Endodermal cell (in vitro differentiated cells): ENCODE measurements at regions not wholly inside any gene's neighbourhood (a gene's known extent, or its start where the extent isn't known, plus 50 kb on each side); places are given as distances from the start of the nearest gene placed in this dataset.

ENCODE experiments used
- DNase-seq: peaks from one replicate; pipeline ENCODE4 v3.0.0-alpha.2; 2017
- H3K27ac ChIP-seq: 2 replicates; pipeline ENCODE4 v1.5.1; 2013; ENCODE audit warnings: mild to moderate bottlenecking, low read depth, low read length, moderate library complexity
- H3K27me3 ChIP-seq: 2 replicates; pipeline ENCODE4 v1.6.1; 2013; ENCODE audit warnings: mild to moderate bottlenecking, low read length, moderate library complexity; ENCODE audit not compliant: insufficient read depth, control insufficient read depth, poor library complexity, severe bottlenecking
- H3K36me3 ChIP-seq: 2 replicates; pipeline ENCODE4 v1.7.0; 2013; ENCODE audit warnings: mild to moderate bottlenecking, low read length, moderate library complexity; ENCODE audit not compliant: control insufficient read depth, insufficient read depth
- H3K4me1 ChIP-seq: one replicate; pipeline ENCODE4 v1.7.0; 2013; ENCODE audit warnings: low read length; ENCODE audit not compliant: control insufficient read depth, insufficient read depth
- H3K4me3 ChIP-seq: 2 replicates; pipeline ENCODE4 v1.5.1; 2013; ENCODE audit warnings: mild to moderate bottlenecking, low read length, moderate library complexity
- H3K9ac ChIP-seq: 2 replicates; pipeline ENCODE4 v1.6.1; 2013; ENCODE audit warnings: mild to moderate bottlenecking, low read length, moderate library complexity; ENCODE audit not compliant: poor library complexity, severe bottlenecking; ENCODE audit errors: extremely low read depth
- H3K9me3 ChIP-seq: 2 replicates; pipeline ENCODE4 v1.6.1; 2013; ENCODE audit warnings: mild to moderate bottlenecking, low read length, moderate library complexity; ENCODE audit not compliant: control insufficient read depth
- H3K27ac Mint-ChIP-seq: 2 replicates; pipeline ENCODE4 v1.8.0; 2020; ENCODE audit warnings: mixed read lengths
- H3K27me3 Mint-ChIP-seq: 2 replicates; pipeline ENCODE4 v1.8.0; 2021; ENCODE audit warnings: mild to moderate bottlenecking, mixed read lengths; ENCODE audit not compliant: insufficient read depth
- H3K36me3 Mint-ChIP-seq: 2 replicates; pipeline ENCODE4 v1.8.0; 2020; ENCODE audit warnings: low read depth, mixed read lengths
- H3K4me1 Mint-ChIP-seq: 2 replicates; pipeline ENCODE4 v1.8.0; 2020; ENCODE audit warnings: mixed read lengths
- H3K4me3 Mint-ChIP-seq: 2 replicates; pipeline ENCODE4 v1.8.0; 2020; ENCODE audit warnings: mild to moderate bottlenecking, moderate library complexity, mixed read lengths
- H3K9me3 Mint-ChIP-seq: 2 replicates; pipeline ENCODE4 v1.8.0; 2020; ENCODE audit warnings: mild to moderate bottlenecking, mixed read lengths
- WGBS, 2 experiments: methylation state at CpG; one replicate each; pipeline versions ENCODE4 v1.1.5 to v1.1.7; 2013; ENCODE audit warnings: missing lambda C conversion rate in 2 of 2, mixed read lengths in 1 of 2; ENCODE audit not compliant: insufficient coverage in 1 of 2, insufficient read length in 1 of 2; 5-methylcytosine and 5-hydroxymethylcytosine counted together
- TF ChIP-seq, protein P1 (sequence below): fragments of 200-600 bp; sonication (generic); conservative IDR thresholded peaks from 2 replicates; pipeline ENCODE4 v1.5.0; 2021; ENCODE audit warnings: antibody characterized with exemption, mild to moderate bottlenecking

DNA sequence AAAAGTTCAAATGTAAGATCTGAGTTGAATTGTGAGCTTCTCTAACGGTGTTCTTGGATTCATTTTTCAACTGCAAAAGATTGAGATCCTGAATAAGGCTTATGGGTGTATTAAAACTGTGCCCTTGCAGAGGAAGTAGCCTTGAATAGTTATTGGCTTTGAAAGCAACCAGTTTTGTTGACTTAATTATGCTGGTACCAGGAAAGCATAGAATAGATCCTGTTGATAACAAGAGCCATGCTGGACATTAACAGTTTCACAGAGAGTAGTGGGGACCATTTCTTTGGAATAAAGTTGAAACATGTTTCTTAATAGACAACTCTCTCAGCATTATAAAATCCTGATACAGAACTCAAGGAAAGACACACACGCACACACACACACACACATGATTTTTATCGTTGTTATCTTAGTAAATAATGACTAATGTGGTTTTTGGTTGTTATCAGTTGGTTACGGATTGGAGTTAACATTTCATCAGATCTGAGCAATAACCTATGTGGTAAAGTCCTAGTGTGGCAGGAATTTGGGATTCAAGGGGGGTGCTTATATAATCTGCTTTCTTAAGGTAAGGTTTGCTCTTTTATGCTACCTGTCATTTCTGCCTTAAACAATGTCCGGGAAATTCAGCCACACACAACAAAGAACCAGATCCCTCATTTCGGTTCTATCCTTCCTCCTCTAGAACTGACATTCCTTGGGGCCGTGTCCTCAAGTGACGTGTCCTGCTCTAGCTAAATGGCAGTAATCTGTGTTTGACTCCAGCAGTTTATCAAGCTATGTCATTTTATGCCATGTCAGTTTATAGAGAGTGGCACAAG, 330.9 kb downstream of the CHRM3 start:
- TF ChIP-seq, protein P1, sequence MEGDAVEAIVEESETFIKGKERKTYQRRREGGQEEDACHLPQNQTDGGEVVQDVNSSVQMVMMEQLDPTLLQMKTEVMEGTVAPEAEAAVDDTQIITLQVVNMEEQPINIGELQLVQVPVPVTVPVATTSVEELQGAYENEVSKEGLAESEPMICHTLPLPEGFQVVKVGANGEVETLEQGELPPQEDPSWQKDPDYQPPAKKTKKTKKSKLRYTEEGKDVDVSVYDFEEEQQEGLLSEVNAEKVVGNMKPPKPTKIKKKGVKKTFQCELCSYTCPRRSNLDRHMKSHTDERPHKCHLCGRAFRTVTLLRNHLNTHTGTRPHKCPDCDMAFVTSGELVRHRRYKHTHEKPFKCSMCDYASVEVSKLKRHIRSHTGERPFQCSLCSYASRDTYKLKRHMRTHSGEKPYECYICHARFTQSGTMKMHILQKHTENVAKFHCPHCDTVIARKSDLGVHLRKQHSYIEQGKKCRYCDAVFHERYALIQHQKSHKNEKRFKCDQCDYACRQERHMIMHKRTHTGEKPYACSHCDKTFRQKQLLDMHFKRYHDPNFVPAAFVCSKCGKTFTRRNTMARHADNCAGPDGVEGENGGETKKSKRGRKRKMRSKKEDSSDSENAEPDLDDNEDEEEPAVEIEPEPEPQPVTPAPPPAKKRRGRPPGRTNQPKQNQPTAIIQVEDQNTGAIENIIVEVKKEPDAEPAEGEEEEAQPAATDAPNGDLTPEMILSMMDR, result no peak
- no peak overlapping the region for H3K27ac ChIP-seq
- DNase-seq, result no peak
- H3K36me3 Mint-ChIP-seq, result no peaks in the 10 kb centered on the region
- no peak overlapping the region for H3K9ac ChIP-seq
- no peaks in the 10 kb centered on the region for H3K9me3 ChIP-seq
- peaks cover 2% of the 10 kb centered on the region for H3K4me1 ChIP-seq
- no peaks in the 10 kb centered on the region for H3K36me3 ChIP-seq
- H3K27ac Mint-ChIP-seq, result no peak overlapping the region
- H3K4me3 Mint-ChIP-seq, result no peak overlapping the region
- H3K27me3 ChIP-seq, result no peaks in the 10 kb centered on the region
- H3K4me3 ChIP-seq, result no peak overlapping the region
- no peaks in the 10 kb centered on the region for H3K9me3 Mint-ChIP-seq
- H3K27me3 Mint-ChIP-seq, result no peaks in the 10 kb centered on the region
- peaks cover 17% of the 10 kb centered on the region for H3K4me1 Mint-ChIP-seq
- WGBS, 2 experiments, result 90 to 95% methylated on average over 5 to 7 of the region's 8 CpGs

DNA sequence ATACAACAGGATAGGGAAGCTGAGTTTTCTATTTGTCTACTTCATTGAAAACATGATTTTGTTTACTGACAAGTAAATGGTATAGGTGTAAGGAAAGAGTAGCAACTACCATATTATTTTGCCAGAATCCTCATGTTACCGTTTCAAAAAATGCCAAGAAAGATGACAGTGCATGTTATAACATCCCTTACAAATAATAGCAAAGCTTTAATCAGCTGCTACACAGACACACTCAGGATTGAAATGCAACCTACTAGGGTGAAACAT, 331.5 kb downstream of the CHRM3 start:
- DNase-seq, result no peak
- peaks cover 17% of the 10 kb centered on the region for H3K4me1 Mint-ChIP-seq
- H3K9me3 Mint-ChIP-seq, result no peaks in the 10 kb centered on the region
- H3K27me3 Mint-ChIP-seq, result no peaks in the 10 kb centered on the region
- TF ChIP-seq, protein P1, result no peak
- no peaks in the 10 kb centered on the region for H3K36me3 Mint-ChIP-seq
- H3K27me3 ChIP-seq, result no peaks in the 10 kb centered on the region
- no peak overlapping the region for H3K4me3 Mint-ChIP-seq
- 100% methylated on average over 1 of the region's 1 CpG for WGBS, 2 experiments
- no peaks in the 10 kb centered on the region for H3K9me3 ChIP-seq
- H3K36me3 ChIP-seq, result no peaks in the 10 kb centered on the region
- H3K27ac Mint-ChIP-seq, result no peak overlapping the region
- no peak overlapping the region for H3K27ac ChIP-seq
- no peak overlapping the region for H3K9ac ChIP-seq
- H3K4me3 ChIP-seq, result no peak overlapping the region
- H3K4me1 ChIP-seq, result peaks cover 2% of the 10 kb centered on the region

- peaks cover 2% of the 10 kb centered on the region for H3K4me1 ChIP-seq
- H3K4me3 Mint-ChIP-seq, result no peak overlapping the region
Measured at GRCh38 chr1:239718571-239718970, 332.2 kb downstream of the CHRM3 start.

More at GRCh38 chr1:239718571-239718970, 332.2 kb downstream of the CHRM3 start:
- Histone ChIP-seq H3K4me3 (no peak overlapping the region), H3K36me3 (no peaks in the 10 kb centered on the region), H3K27me3 (no peaks in the 10 kb centered on the region), H3K27ac (no peak overlapping the region), H3K9me3 (no peaks in the 10 kb centered on the region), H3K9ac (no peak overlapping the region)
- Mint-ChIP-seq H3K4me1 (peaks cover 17% of the 10 kb centered on the region), H3K36me3 (no peaks in the 10 kb centered on the region), H3K9me3 (no peaks in the 10 kb centered on the region), H3K27me3 (no peaks in the 10 kb centered on the region), H3K27ac (no peak overlapping the region)
- no peak for DNase-seq
- TF ChIP-seq, protein P1, result no peak
- WGBS, 2 experiments, result 100% methylated on average over 1 of the region's 1 CpG
